Right lobe of liver (tissue), 4 donors: ENCODE measurements at regions not wholly inside any gene's neighbourhood (a gene's known extent, or its start where the extent isn't known, plus 50 kb on each side); places are given as distances from the start of the nearest gene placed in this dataset.

ENCODE experiments used
- POLR2A ChIP-seq: fragments of 450-650 bp; IDR thresholded peaks from one replicate; pipeline ENCODE4 v1.6.1; 2017; ENCODE audit warnings: antibody characterized with exemption, mild to moderate bottlenecking
- TF ChIP-seq, protein P1 (sequence below), 4 donors: fragments of 200-600 bp in 3 of 4; fragments of 450-650 bp in 1 of 4; IDR thresholded peaks; one replicate each; pipeline versions ENCODE4 v1.5.1 to v1.8.0; 2016 to 2022; ENCODE audit warnings: antibody characterized with exemption in 4 of 4, mild to moderate bottlenecking in 2 of 4
- donor health status: DM: no; HTN: no; CAD: no.
- donor health status: DM: no; HTN: no; CAD: no.
- donor health status: DM: no; HTN: yes; CAD: no.

DNA sequence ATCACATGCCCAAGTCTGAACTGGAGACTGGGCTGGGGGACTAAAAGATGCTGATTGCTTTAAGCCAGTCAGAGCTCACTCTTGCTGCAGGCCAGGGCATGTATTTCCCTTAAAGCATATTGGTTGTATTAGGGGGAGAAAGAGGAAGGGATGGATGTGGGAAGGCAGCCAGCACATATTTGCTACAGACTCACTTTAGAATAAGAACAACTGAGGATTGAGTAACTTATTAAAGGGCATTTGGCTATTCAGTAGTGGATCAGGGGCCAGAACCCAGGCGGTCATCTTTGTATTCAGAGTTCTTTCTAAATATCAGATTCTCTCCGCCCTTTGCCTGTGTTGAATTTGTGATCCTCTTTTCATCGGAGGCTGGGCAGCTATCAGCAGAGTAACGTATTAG is 231.7 kb downstream of the HAPSTR1 start:
- TF ChIP-seq, protein P1, sequence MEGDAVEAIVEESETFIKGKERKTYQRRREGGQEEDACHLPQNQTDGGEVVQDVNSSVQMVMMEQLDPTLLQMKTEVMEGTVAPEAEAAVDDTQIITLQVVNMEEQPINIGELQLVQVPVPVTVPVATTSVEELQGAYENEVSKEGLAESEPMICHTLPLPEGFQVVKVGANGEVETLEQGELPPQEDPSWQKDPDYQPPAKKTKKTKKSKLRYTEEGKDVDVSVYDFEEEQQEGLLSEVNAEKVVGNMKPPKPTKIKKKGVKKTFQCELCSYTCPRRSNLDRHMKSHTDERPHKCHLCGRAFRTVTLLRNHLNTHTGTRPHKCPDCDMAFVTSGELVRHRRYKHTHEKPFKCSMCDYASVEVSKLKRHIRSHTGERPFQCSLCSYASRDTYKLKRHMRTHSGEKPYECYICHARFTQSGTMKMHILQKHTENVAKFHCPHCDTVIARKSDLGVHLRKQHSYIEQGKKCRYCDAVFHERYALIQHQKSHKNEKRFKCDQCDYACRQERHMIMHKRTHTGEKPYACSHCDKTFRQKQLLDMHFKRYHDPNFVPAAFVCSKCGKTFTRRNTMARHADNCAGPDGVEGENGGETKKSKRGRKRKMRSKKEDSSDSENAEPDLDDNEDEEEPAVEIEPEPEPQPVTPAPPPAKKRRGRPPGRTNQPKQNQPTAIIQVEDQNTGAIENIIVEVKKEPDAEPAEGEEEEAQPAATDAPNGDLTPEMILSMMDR (IDR thresholded peaks at IDR 0.05) = no peak
- no peak for TF ChIP-seq POLR2A
